HUDEP-2 (cell line): ENCODE measurements at regions not wholly inside any gene's neighbourhood (a gene's known extent, or its start where the extent isn't known, plus 50 kb on each side); places are given as distances from the start of the nearest gene placed in this dataset.
"Not testable (repeated sequence)": the region's sequence is repeated elsewhere in the genome, so short reads cannot be mapped to it uniquely, and the experiment has no call there.

Experiments
- DNase-seq, 76 experiments: peaks; one replicate each; lab custom pipeline; 2025; ENCODE audit not compliant: unreplicated experiment in 76 of 76; lab: John Stamatoyannopoulos, UW

DNA sequence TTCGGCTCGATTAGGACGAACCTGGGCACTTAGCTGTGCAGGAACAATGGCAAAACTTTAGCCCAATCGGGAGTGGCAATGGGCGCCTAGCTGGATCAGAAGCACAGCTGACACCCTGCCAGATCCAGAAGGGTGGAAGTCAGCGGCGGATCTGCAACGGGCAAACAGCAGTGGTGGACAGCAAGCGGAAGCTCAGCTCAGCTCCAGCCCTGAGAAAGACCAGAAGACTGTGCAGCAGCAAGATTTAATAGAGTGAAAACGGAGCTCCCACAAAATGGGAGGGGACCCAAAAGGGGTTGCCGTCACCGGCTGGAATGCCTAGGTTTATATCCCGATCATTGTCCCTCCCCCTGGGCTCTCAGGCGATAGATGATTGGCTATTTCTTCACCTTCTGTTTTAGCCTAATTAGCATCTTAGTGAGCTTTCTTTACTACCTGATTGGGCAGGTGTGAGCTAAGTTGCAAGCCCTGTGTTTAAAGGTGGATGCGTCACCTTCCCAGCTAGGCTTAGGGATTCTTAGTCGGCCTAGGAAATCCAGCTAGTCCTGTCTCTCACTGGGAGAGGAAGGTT, 1237.9 kb downstream of the CDH12 start:
- DNase-seq, result no peak

DNA sequence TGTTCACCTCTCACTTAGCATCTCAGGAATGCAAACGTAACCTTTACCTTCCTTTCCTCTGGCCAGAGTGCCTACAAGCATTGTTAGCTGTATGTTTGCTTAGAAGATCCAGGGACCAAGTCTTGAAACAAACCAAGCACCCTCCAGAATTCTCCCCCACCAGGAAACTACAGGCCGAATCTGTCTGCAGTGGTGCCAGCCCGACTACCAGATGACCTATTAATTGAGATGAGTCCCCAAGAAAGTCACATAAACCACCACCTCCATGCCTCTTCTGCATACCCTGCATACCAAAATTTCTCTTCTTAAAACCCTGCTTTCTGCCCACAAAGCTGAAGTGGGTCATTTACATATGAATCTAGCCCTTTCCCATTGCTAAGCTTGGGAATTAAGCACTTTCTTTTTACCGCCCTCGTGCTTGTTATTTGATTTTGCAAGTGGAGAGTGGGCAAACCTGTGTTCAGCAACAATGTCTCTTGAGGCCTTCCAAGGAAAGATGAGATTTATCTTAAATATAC, 1239.1 kb downstream of the CDH12 start:
- DNase-seq, result no peak

DNA sequence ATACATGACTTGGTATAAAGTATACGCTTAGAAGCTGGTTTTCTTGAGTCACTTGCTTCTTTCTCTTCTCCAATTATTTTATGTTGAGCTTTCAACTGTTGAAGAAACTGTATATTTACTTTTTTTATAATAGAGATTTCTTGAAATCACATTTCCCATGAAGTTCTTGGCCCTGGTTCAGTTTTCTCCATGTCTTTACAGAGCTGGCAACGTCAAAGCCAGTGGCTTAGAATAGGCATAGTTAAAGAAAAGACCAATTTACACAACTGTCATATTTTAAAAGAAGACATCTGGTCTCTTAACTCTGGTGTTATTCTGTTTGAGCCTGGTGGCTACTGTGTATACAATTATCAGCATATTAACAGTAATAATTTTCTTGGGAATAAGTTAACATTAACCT, 1249.3 kb downstream of the CDH12 start:
- DNase-seq, result no peak

DNA sequence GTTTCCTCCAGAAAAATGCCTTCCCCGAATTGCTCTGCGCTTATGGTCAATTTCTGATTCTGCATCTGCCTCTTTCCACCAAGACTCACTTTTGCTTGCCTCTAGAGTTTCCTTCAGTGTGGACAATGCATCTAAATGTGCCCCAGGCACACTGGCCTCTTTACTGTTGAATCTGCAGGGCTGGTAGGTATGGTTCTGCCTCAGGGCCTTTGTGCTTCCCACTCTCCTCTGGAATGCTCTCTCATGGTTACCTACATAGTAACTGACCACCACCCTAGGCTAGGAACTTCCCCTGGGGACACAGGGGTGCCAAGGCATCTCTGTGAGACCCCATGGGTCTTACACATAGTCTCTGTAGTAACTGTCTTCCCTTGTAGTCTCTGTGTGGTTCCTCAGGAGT, 1258.6 kb downstream of the CDH12 start:
- no peak for DNase-seq

DNA sequence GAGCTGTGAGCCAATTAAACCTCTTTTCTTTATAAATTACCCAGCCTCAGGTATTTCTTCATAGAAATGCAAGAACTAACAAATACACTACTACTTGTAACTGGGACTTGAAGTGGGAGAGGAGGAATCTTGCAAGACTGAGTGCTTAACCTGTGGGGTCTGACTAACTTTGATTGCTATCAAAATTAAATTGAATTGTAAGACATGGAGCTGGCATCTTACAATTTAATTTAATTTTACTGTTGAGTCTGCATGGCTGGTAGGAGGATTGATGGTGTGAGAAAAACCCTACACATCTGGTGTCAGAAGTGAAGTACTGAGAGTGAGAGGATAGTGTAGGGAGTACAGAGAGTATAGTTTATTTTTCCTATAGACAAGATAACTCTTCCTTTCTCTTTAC, 1259.9 kb downstream of the CDH12 start:
- DNase-seq, result no peak

DNA sequence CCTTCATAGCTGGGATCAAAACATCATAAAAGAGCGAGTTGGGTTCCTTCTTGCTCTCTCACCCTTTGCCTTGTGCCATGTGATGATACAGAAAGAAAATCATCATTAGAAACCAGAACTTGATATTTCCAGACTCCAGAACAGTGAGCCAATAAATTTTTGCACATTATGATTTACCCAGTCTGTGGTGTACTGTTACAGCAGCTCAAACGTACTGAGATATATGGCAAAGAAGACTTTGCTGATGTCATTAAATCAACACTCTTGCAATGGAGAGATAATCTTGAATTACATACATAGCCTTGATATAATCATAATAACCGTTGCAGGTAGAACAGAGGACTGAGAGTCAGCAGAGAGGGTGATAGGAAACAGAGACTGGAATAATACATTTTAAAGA, 1271.6 kb downstream of the CDH12 start:
- no peak for DNase-seq

DNA sequence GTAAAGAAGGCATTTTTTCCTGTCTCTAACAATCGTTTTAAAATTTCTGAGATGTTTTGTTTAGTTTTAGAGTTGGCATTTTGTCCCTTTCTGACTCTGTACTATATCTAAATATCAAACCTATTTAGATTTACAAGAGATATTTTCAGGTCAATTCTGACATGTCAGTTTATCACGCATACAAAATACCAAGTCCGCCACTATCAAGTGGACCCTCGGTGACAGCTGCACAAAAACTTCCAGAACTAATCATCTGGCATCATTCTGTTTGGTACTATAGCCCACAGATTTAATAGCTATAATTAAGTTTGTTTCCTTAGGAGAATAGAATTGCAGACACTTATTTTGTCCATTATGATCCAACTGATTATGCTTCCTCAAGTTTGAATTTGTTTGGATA, 1278.2 kb downstream of the CDH12 start:
- no peak for DNase-seq

DNA sequence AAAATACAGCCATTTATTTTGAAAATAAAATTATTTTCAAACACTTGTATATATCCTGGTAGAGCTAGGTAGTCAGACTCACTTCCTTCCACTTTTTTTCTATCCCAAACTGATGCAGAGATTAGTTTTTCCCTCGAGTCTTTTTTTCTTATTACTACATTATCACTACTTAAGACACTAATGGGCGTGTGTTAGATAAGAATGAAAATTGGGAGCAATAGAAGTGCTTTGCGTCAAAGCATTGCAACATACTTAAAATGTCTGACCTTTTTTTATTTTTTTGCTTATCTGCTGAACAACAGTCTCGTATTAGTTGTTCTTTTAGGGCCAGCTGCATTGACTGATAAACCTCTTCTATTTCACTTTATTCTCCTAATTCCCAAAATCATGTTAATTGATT, 1278.7 kb downstream of the CDH12 start:
- no peak for DNase-seq

DNA sequence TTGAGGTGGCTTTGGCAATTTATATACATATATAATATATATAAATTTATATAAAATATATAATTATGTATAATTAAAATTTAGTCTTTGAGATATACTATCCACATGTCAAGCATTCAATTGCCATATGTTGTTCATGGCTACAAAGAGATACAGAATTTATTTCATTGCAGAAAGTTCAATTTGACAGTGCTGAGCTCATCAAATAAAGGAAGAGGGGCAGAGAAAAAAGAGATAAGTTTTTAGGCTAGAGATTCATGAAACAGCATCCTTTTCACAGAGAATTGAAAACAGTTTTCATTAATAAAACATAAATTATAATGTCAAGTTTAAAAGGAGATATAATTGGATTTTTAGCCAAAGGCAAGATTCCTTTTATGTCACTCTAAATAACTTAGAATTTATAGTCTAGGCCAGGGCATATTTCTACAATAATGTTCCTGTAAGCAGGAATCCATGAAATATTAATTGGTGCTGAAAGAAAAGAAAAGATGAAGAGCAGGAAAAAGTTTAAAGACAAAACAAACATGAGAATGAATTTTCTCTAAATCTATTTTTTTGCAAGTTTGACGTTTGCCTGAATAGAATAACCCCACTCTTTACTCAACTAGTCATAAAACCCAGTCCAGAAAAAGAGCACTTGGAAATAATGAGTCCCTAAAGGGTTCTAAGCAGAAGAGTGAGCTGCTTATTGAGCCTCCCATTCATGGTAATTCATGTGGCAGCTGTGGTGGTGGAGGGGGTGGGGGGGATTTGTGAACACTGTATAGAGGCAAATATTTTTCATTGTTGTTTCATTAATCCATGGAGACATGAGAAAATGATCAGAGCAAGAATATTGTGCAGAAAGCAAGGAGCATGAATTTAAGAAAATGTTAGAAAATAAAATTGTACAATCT, 1279.5 kb downstream of the CDH12 start:
- DNase-seq, result no peak

DNA sequence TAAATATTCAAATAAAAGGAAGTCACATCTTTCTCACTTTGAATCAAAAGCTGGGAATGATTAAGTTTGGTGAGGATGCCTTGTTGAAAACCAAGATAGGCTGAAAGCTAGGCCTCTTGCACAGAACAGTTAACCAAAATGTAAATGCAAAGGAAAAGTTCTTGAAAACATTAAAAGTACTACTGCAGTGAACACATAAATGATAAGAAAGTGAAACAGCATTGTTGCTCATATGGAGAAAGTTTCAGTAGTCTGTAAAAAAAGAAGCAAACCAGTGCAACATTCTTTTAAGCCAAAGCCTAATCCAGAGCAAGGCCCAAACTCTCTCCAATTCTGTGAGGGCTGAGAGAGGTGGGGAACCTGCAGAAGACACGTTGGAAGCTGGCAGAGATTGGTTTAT, 1281.9 kb downstream of the CDH12 start:
- DNase-seq, result not testable (repeated sequence)

DNA sequence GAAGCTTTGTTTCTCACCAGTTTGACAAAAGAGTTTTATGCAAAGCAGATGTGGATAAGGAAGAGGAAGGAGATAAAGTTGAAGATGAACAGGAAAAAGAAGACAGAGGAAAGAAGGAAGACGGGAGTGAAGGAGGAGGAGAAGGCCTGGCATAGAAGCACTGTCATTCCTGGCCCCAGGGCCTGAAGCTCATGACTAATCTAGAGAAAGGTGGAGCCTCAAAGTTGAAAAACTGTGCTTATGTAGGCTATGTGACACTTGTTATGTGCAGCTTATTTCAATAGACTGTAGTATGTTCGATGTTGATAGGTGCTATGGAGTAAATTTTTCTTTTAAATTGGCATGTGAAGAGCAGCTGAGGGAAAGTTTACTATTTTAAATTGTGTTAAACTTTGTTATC, 1294.0 kb downstream of the CDH12 start:
- not testable (repeated sequence) for DNase-seq

DNA sequence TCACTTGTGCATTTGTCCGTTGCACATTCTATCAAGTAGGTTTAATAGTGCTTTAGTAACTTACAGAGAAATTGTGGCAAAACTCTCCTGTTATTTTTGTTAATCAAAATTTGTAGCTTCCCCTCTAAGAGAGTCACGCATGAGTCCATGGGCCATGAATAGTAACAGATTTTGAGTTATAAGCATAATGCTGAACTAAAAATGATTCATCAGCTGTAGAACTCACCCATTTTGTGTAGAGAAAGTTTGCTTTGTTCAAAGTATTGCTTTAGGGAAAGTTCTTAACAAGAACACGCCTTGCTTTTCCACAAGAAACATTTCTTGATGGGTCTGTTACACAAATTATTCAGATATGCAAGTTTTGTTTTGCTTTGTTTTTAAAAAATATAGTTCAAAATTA, 1300.9 kb downstream of the CDH12 start:
- not testable (repeated sequence) for DNase-seq

DNA sequence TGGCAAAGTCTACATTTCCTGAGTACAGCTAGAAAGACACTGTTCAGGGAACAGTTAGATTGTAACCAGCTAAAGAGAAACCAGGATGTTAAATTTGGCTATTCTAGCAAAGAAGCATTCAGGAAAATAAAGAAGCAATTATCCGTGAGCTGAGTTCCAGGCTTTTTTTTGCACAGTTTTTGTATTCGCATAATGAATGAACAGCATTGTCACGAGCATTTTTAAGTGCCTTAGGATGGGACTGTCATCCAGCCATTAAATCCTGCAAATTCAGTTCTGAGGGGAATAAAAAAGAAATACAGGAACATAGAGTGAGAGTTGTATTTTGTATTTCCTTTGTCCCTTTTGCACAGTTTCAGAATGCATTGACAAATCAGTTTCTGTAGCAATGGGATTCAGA, 1302.2 kb downstream of the CDH12 start:
- not testable (repeated sequence) for DNase-seq

DNA sequence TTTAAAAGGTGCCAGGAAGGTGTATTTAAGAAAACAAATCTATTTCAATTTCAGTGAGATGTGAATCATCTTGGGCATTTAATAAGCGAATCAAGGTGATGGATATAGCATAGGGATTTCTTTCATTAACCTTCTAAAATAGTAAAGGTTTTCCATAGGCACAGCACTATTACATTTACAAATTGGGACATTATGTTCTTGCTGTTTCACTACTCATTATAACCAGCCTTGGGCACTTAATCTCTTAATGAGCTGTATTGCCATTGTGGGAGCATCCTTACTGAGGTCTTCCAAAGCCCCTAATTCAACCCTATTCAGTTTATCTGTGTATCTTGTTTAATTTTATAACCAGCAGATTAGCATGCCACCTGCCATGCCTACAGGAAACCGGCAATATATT, 1305.5 kb downstream of the CDH12 start:
- DNase-seq, result not testable (repeated sequence)

DNA sequence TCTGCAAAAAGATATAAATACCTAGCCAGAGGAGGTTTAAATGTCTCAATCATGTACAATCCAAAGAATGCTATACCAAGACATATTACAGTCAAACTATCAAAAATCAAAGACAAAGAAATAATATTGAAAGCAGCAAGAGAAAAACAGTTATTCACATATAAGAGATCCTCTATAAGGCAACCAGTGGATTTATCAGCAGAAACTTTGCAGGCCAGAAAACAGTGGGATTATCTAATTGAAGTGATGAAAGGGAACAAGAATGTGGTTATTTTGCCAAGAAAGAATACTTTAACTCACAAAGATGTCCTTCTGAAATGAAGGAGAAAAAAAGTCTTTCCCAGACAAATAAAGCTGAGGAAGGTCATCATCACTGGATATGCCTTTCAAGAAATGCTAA, 1318.0 kb downstream of the CDH12 start:
- DNase-seq, result not testable (repeated sequence)

DNA sequence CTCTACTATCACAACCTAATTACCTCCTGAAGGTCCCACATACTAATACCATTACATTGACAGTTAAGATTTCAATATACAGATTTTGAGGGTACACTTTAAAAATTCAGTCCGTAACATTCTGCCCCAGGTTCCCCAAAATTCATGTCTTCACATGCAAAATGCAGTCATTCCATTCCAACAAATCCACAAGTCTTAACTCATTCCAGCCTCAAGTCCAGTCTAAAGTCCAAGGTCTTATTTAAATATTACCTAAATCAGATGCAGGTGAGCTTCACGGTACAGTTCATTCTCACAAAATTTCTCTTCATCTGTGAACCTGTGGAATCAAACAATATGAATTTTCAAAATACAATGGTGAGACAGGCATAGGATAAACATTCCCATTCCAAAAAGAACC, 1332.0 kb downstream of the CDH12 start:
- DNase-seq, result not testable (repeated sequence)

DNA sequence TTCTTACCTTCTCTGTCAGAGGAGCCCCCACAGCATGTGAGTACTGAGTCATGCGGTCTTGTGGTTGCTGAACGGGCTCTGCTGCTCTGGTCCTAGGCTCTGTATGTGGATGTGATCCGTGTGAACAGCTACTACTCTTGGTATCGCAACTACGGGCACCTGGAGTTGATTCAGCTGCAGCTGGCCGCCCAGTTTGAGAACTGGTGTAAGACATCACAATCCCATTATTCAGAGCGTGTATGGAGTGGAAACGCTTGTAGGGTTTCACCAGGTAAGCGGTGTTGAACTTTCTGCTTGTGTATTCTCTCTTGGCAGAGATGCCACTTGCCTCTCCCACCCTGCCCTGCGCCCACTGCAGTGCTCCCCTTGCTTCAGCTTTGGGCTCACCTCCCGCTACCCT, 1356.2 kb downstream of the CDH12 start:
- not testable (repeated sequence) for DNase-seq

DNA sequence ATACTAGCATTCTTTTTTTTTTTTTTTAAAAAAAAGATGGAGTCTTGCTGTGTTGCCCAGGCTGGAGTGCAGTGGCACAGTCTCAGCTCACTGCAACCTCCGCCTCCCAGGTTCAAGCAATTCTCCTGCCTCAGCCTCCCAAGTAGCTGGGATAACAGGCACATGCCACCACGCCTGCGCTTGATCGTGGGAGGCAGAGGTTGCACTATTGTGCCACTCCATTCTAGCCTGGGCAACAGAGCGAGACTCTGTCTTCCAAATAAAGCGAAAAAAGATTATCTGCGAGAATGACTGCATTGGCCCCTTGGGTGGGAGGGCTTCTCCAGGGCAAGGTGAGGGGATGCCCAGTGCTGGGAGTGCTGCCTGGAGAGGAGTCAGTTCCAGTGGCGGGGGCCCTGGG, 1357.1 kb downstream of the CDH12 start:
- not testable (repeated sequence) for DNase-seq

DNA sequence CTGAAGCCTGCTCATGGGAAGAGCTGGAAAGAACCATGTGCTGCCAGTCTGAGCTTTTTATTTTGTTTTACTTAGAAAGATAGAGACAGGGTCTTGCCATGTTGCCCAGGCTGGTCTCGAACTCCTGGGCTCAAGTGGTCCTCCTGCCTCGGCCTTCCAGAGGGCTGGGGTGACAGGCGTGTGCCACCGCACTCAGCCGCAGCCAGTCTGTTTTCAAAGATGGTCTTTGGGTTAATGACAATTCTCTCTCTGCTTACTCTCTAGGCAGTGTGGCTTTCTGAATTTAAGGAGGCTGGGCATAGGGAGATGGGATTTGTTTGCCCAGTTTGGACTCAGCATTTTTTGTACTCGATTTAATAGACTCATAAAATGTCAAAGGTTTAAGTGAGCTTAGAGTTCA, 1357.9 kb downstream of the CDH12 start:
- DNase-seq, result not testable (repeated sequence)

DNA sequence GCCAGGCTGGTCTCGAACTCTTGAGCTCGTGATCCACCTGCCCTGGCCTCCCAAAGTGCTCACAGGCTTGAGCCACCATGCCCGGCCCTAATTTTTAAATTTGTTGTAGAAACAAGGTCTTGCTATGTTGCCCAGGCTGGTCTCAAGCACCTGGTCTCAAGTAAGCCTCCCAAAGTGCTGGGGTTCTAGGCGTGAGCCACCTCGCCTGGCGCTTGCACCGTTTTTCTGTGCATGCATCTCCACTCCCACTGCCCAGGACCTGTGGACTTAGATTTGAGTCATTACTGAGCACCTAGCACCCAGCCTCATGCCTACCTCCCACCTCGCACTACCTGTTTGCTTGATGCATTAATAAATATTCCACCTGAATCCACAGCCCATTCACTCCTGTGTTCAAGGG, 1359.1 kb downstream of the CDH12 start:
- not testable (repeated sequence) for DNase-seq

DNA sequence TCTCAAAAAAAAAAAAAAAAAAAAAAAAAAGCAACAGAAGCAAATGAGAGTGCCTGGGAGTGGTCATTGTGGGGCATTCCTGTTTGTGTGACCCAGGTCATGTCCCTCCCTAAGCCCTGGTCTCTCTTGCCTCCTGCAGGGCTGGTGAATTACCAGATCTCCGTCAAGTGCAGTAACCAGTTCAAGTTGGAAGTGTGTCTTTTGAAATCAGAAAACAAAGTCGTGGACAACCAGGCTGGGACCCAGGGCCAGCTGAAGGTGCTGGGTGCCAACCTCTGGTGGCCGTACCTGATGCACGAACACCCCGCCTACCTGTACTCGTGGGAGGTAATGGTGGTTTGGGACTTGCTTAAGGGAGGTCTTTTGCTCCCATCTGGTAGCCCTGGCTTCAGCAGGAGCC, 1362.0 kb downstream of the CDH12 start:
- DNase-seq, result not testable (repeated sequence)

DNA sequence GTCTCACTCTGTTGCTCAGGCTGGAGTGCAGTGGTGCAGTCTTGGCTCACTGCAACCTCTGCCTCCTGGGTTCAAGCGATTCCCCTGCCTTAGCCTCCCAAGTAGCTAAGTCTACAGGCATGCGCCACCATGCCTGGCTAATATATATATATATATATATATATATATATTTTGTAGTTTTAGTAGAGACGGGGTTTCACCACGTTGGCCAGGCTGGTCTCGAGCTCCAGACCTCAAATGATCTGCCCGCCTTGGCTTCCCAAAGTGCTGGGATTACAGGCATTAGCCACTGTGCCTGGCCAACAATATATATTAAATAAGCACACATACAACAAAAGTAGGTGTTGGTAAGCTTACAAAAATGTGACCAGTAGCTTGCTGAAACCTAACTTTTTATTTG, 1364.3 kb downstream of the CDH12 start:
- not testable (repeated sequence) for DNase-seq
